Fibroblast of the conjunctiva (primary cell): ENCODE measurements at regions not wholly inside any gene's neighbourhood (a gene's known extent, or its start where the extent isn't known, plus 50 kb on each side); places are given as distances from the start of the nearest gene placed in this dataset.
"Not testable (repeated sequence)": the region's sequence is repeated elsewhere in the genome, so short reads cannot be mapped to it uniquely, and the experiment has no call there.

Experiments
- DNase-seq: peaks from one replicate; pipeline ENCODE4 v3.0.0-alpha.2; 2010; ENCODE audit warnings: low read depth

GRCh38 chr12:58419905-58420304, 478.5 kb downstream of the ATP23 start:
- DNase-seq = no peak

- DNase-seq = peak; percentile 82
Observed at GRCh38 chr12:58420503-58420902, 479.1 kb downstream of the ATP23 start.

GRCh38 chr12:58421990-58422389, 480.6 kb downstream of the ATP23 start:
- DNase-seq = no peak

DNA sequence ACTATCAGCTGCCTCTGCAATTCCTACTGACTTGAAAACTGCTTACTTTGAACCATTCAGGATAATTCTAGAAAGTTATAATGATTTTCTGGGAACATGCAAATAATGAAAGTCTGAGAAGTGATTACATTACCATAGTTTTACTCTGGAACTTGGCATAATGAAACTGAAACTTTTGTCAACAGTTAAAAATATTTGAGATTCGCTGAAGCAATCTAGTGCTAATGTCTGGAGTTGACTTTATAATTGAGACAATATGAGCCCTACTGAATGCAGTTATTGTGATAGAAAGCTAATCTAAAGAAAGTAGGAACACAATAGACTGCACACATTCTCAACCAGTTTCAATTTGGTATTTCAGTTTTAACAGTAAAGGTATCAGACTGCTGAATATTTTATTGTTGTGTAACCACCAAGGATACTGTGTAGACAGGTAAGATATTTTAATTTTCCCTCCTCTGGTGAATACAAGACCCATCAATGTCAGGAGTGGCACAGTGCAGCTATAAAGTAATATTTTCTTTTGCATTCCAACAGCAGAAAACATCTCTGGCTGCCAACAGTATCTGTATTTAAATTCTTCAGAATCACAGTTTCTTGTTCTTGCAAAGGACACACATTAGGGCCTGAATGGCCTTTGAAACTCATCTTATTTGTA, 483.5 kb downstream of the ATP23 start:
- DNase-seq = no peak

DNA sequence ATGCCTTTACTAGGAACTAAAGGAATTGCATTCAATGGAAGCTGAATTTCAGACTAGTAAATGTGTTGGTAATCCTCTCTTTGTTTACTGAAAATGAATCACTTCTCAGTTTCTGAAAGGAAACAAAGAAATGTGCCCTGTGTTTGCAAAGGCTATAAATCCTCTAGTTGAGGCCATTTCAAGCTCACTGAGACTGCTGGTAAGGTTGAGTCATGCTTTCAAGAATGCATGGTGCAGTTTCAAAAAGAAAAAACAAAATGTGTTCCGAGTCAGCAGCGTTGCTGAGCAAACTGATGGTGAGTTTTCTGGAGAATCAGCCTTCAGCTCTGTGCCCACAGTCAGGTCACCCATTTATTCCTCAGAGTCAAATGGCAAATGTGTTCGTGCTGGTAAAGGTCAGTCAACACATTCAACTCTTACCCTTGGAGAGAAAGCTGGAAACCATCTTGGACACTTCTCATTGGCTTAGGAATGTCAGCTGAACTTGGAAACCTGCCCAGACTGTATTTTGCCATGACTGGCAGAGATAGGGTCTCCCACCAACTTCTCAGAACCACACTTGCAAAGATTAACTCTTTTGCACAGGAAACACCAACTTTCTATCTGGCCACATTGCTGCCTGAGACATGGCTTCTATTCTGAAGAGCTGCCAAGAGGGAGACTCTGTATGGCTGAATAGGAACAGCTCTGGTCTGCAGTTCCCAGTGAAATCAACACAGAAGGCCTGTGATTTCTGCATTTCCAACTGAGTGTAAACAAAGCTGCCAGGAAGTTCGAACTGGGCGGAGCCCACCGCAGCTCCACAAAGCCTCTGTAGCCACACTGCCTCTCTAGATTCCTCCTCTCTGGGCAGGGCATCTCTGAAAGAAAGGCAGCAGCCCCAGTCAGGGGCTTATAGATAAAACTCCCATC, 484.4 kb downstream of the ATP23 start:
- DNase-seq = peak; percentile 92

DNA sequence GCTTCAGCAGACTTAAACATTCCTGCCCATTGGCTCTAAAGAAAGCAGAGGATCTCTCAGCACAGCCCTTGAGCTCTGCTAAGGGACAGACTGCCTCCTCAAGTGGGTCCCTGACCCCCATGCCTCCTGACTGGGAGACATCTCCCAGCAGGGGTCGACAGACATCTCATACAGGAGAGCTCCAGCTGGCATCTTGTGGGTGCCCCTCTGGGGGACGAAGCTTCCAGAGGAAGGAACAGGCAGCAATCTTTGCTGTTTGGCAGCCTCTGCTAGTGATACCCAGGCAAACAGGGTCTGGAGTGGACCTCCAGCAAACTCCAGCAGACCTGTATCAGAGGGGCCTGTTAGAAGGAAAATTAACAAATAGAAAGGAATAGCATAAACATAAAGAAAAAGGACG, 485.1 kb downstream of the ATP23 start:
- DNase-seq = not testable (repeated sequence)

GRCh38 chr12:58433959-58434358, 486.3 kb downstream of the LRIG3 start:
- DNase-seq = no peak

GRCh38 chr12:58434726-58435125, 485.6 kb downstream of the LRIG3 start:
- no peak for DNase-seq

- DNase-seq = no peak
Observed at GRCh38 chr12:58435647-58436046, 484.7 kb downstream of the LRIG3 start.

GRCh38 chr12:58441483-58441882, 478.8 kb downstream of the LRIG3 start:
- DNase-seq = no peak

- DNase-seq = no peak
Observed at GRCh38 chr12:58443273-58443980, 476.9 kb downstream of the LRIG3 start.

DNA sequence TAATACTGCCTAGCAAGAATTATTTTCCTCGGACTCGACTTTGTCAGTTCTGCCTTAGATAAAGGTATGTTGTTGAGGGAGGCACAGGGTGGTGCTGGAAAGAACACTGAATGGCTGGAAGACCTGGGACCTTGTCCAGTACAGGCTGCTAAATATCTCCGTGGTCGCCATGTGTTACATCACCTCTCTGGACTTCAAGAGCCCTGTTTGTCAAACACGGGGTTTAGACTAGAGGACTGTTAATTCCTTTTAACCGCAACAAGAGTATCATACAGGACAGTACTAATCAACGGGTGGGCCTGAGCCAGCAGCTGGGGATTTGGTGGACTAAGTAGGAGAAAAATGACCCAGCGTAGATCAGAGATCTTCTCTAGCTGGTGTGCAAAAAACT, 476.3 kb downstream of the LRIG3 start:
- DNase-seq = peak; percentile 65

- DNase-seq = no peak
Observed at GRCh38 chr12:58450868-58451482, 469.3 kb downstream of the LRIG3 start.

- DNase-seq = no peak
Observed at GRCh38 chr12:58452546-58452945, 467.8 kb downstream of the LRIG3 start.

GRCh38 chr12:58453306-58453705, 467.0 kb downstream of the LRIG3 start:
- DNase-seq = no peak

DNA sequence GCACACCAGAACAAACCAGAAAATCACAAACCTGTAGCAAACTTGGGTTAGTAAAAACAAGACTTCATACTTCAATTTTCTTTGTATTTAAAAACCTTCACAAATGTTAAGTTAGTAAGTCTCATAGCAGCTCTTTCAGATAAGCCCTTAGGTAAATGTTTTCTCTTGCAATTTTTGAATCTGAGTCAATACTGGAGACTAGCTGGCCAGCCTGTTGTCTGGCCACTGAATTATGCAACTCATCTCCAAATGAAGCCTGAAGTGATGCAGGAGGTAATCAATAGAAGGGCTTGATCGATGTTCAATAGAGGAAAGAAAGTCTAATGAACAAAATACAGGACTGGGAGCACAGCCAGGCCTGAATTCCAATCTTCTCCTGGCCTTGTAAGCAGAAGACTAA, 465.2 kb downstream of the LRIG3 start:
- no peak for DNase-seq

DNA sequence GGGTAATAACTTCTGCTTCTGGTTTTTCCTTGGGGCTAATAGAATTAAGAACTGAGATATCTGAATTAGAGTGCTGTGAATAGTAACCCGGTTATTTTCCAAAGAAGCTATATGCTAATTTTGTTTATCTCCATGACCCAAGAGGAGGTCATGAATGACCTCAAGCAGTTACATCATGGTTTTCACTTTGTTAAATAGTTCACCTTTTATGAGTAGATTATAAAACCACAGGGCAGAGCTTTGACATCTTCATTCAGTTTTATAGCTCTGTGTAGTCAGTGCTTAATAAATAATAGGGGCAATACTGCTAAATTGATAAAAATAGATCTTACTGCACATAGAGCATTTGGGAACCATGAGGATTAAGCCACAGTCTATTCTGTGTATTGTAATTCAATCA, 462.2 kb downstream of the LRIG3 start:
- DNase-seq = no peak

DNA sequence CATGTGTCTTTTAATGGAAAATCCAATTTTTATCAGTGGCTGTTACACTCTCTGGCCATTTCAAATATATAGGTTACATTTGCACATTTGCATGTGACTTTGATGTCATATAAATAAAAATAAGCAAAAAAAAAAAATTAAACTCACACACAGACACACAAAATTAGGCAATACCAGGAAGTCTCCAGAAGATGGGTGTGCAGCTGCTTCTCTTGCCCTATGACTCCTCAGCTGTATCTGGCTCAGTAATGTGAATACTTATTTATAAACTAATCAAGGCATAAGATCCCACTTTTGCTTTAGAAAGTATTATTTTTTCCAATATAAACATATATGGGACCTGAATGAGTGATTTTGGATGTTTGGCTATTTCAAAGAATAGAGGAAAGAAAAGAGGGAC, 461.1 kb downstream of the LRIG3 start:
- DNase-seq = no peak

DNA sequence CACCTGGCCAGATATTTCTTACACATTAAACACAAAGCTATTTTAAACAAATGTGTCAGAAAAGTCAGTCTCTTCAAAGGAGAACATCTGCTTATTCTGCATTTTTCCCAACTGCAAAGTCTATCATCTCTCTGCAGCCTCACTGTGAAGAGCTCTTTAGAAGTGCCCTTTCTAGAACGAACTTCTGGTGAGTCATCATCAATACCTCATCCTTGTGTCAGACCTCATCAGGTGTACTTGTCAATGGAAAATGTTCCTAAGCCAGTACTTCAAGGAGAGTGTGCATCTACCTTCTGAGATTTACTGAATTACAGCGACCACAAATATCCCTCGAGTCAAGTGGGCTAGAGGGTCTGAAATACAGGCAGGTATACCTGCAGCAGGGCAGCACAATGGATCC, 457.3 kb downstream of the LRIG3 start:
- DNase-seq = no peak

- DNase-seq = no peak
Observed at GRCh38 chr12:58465418-58465817, 454.9 kb downstream of the LRIG3 start.

GRCh38 chr12:58470266-58471010, 449.9 kb downstream of the LRIG3 start:
- no peak for DNase-seq

DNA sequence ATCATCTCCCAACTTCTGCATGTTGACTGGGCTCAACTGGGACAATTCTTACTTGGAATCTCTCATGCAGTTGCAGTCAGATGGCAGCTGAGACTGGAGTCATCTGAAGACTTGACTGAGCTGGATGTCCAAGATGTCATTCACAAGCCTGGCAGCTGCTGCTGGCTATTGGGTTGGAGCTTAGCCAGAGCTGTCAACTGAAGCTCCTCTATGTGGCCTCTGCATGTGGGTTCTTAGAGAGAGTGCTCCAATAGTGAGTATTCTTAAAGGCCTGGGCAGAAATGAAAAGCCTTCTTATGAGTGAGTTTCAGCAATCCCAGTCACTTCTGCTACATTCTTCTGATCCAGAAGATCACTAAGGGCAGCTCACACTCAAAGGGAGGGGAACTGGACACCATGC, 440.9 kb downstream of the LRIG3 start:
- no peak for DNase-seq
